Activated gamma-delta T cell treated with Interleukin-2 at 50 U/mL for 16 hours (primary cell): ENCODE measurements at regions not wholly inside any gene's neighbourhood (a gene's known extent, or its start where the extent isn't known, plus 50 kb on each side); places are given as distances from the start of the nearest gene placed in this dataset.

ENCODE experiments used
- DNase-seq: peaks from one replicate; pipeline ENCODE4 v3.0.0-alpha.2; 2020

- DNase-seq, result no peak
These were observed 86.7 kb upstream of the NAA20 start for GRCh38 chr20:19930426-19930825.

GRCh38 chr20:19932170-19932667, 84.9 kb upstream of the NAA20 start:
- no peak for DNase-seq

GRCh38 chr20:19934792-19935491, 82.2 kb upstream of the NAA20 start:
- no peak for DNase-seq

- no peak for DNase-seq
These were observed 81.3 kb upstream of the NAA20 start for GRCh38 chr20:19935842-19936241.

- no peak for DNase-seq
These were observed 80.5 kb upstream of the NAA20 start for GRCh38 chr20:19936466-19937200.

- DNase-seq, result no peak
These were observed 79.9 kb upstream of the NAA20 start for GRCh38 chr20:19937218-19937617.

- DNase-seq, result no peak
These were observed 79.3 kb upstream of the NAA20 start for GRCh38 chr20:19937651-19938420.

GRCh38 chr20:19938421-19939090, 78.6 kb upstream of the NAA20 start:
- no peak for DNase-seq

GRCh38 chr20:19940988-19941460, 76.1 kb upstream of the NAA20 start:
- no peak for DNase-seq

GRCh38 chr20:19942611-19943010, 74.6 kb upstream of the NAA20 start:
- no peak for DNase-seq

- DNase-seq, result no peak
These were observed 74.1 kb upstream of the NAA20 start for GRCh38 chr20:19943061-19943521.

GRCh38 chr20:19944772-19945459, 72.2 kb upstream of the NAA20 start:
- DNase-seq, result no peak

GRCh38 chr20:19945732-19946670, 71.2 kb upstream of the NAA20 start:
- no peak for DNase-seq

GRCh38 chr20:19947611-19948264, 69.4 kb upstream of the NAA20 start:
- no peak for DNase-seq

- DNase-seq, result no peak
These were observed 67.8 kb upstream of the NAA20 start for GRCh38 chr20:19949195-19949867.

GRCh38 chr20:19950042-19950441, 67.1 kb upstream of the NAA20 start:
- no peak for DNase-seq

GRCh38 chr20:19952392-19952791, 64.8 kb upstream of the NAA20 start:
- no peak for DNase-seq

GRCh38 chr20:19953606-19954005, 63.6 kb upstream of the NAA20 start:
- no peak for DNase-seq

GRCh38 chr20:19956976-19957375, 60.2 kb upstream of the NAA20 start:
- DNase-seq, result no peak

GRCh38 chr20:19958219-19958618, 58.9 kb upstream of the NAA20 start:
- DNase-seq, result no peak
